Thymus (tissue), 11 donors: ENCODE measurements at regions not wholly inside any gene's neighbourhood (a gene's known extent, or its start where the extent isn't known, plus 50 kb on each side); places are given as distances from the start of the nearest gene placed in this dataset.

Source experiments
- DNase-seq, 9 donors: peaks; one replicate each; pipeline ENCODE4 v3.0.0-alpha.2; 2013; ENCODE audit warnings: low spot score in 9 of 9, low read depth in 6 of 9, missing footprints in 1 of 9
- H3K27ac ChIP-seq, 2 donors: one replicate each; pipeline ENCODE4 v1.5.1; 2013; ENCODE audit warnings: control low read depth in 1 of 2, low read depth in 1 of 2, low read length in 1 of 2, mild to moderate bottlenecking in 1 of 2, moderate library complexity in 1 of 2
- H3K27me3 ChIP-seq, 2 donors: one replicate each; pipeline ENCODE4 v1.5.1; 2013; ENCODE audit warnings: low read length in 1 of 2; ENCODE audit not compliant: control insufficient read depth in 2 of 2, insufficient read depth in 1 of 2
- H3K36me3 ChIP-seq, 2 donors: one replicate each; pipeline ENCODE4 v1.5.1; 2013; ENCODE audit warnings: low read length in 1 of 2, mild to moderate bottlenecking in 1 of 2, moderate library complexity in 1 of 2; ENCODE audit not compliant: control insufficient read depth in 2 of 2, insufficient read depth in 2 of 2
- H3K4me1 ChIP-seq, 2 donors: one replicate each; pipeline ENCODE4 v1.5.1; 2013; ENCODE audit warnings: low read length in 2 of 2; ENCODE audit not compliant: control insufficient read depth in 2 of 2, insufficient read depth in 2 of 2
- H3K4me3 ChIP-seq, 2 donors: one replicate each; pipeline ENCODE4 v1.5.1; 2013; ENCODE audit warnings: low read length in 2 of 2, control low read depth in 1 of 2, mild to moderate bottlenecking in 1 of 2
- H3K9me3 ChIP-seq, 2 donors: one replicate each; pipeline ENCODE4 v1.5.1; 2013; ENCODE audit warnings: low read length in 1 of 2, mild to moderate bottlenecking in 1 of 2; ENCODE audit not compliant: control insufficient read depth in 2 of 2, insufficient read depth in 1 of 2
- WGBS: extraction: QIAGEN DNeasy Blood & Tissue Kit; methylation state at CpG from one replicate; pipeline ENCODE4 v1.1.7; 2013; 5-methylcytosine and 5-hydroxymethylcytosine counted together
- donor health status: healthy.

DNA sequence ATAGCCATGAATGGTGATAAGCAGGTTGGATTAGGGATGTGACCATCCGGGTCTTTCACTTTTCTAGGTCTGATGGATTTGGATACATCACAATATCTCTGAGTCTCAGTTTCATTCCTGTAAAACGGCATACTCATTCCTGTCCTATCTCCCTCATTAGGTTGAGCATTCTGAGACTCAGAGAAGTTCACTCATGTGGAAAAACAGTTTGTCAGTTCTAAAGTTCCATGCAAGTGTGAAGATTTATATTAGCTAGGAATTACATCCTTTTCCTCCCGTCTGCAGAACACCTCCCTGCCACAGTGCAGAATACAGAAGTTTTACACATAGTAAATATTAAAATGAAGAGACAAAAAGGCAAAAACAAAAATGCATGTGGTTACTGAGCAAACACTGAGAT lies 94.2 kb upstream of the SLC25A13 start:
- H3K36me3 ChIP-seq: no peaks in the 10 kb centered on the region
- H3K27ac ChIP-seq: no peak overlapping the region
- no peaks in the 10 kb centered on the region for H3K27me3 ChIP-seq
- 84% methylated on average over 3 of the region's 3 CpGs for WGBS
- DNase-seq: no peak
- H3K9me3 ChIP-seq: no peaks in the 10 kb centered on the region
- no peak overlapping the region for H3K4me3 ChIP-seq
- no peaks in the 10 kb centered on the region for H3K4me1 ChIP-seq

DNA sequence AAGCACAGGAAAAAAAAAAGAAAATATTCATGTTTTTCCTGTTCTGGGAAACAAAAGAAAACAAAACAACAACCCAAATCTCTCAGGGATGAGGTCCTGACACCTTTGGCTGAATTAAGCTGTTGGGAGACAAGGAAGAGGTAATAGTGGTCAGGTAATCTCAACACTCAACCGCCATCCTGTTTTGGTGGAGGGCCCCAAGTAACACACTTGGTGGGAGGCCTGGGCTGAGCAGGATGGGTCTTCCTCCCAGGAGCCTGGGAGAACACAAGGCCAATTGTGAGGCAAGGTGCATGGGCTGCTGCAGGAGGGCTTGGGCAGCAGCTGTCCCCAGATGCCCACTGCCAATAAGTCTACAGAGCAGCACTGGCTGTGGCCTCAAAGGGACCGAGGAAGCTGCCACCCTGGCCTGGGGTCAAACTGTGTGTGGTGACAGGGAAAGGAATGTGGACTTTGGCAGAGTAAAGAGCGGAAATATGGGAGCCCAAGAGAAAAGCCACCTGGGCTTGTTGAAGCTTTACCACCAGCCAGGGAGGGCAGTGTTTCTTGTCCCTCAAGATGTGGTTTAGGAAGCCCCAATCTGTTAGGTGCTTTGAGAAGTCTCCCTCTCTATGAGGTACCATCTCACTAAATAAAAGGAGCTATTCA lies 93.5 kb upstream of the SLC25A13 start:
- Histone ChIP-seq H3K4me1 (no peaks in the 10 kb centered on the region), H3K9me3 (no peaks in the 10 kb centered on the region), H3K36me3 (no peaks in the 10 kb centered on the region), H3K27ac (no peak overlapping the region), H3K4me3 (no peak overlapping the region), H3K27me3 (no peaks in the 10 kb centered on the region)
- WGBS: 93% methylated on average over 3 of the region's 3 CpGs
- DNase-seq: no peak

DNA sequence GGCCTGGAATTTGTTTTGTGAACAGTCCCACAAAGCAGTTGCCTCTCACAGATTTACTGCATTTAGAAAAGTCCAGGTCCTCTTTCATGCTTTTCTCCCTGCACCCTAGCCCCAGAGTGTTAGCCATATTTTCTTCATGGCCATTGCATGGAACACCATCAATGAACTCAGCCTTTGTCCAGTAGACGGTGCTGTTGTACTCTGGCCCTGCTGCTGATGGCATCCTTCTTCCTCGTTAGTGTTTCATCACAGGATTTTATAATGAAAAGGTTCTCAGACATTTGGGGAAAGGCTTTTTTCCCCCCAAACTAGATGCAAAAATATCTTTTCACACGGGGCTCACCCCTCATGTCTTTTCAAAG lies 93.0 kb upstream of the SLC25A13 start:
- H3K36me3 ChIP-seq: no peaks in the 10 kb centered on the region
- peak in 5 of 9 donors; percentile 11 to 59 (median 18) for DNase-seq
- 18% methylated on average over 3 of the region's 3 CpGs for WGBS
- no peak overlapping the region for H3K27ac ChIP-seq
- no peaks in the 10 kb centered on the region for H3K9me3 ChIP-seq
- H3K4me1 ChIP-seq: no peaks in the 10 kb centered on the region
- H3K27me3 ChIP-seq: no peaks in the 10 kb centered on the region
- no peak overlapping the region for H3K4me3 ChIP-seq

DNA sequence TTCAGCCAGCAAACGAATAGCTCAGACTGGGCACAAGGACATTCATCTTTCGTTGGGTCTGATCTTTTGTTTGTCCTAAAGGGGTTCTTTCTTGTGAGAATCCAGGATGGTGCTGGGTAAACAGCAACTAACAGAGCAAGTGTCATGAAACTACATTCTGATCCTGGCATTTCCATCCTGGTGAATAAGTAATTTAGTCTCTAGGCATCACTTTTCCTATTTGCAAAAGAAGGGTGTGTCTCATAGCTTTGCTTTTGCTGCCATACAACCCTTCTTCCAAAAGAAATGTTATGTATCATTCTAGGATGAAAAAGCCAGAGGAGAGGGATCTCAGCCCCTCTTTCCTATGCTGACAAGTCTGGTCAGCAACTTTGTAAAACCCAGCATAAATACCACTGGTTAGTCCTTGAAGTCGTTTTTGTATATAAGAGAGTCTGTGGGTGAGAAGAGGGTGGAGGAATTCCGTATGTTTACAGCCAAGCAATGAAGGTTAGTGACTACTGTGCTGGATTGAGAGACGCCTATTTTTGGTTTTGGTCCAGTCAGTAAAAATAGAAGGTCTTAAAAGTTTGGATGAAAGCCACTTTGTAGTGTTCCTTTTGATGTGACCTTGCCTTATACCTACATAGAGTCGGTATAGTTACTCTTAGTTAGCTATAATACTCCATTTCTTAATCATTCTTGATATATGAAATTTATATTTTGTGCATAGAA lies 88.4 kb upstream of the SLC25A13 start:
- no peak overlapping the region for H3K4me3 ChIP-seq
- DNase-seq: no peak
- no peaks in the 10 kb centered on the region for H3K27me3 ChIP-seq
- 86% methylated on average over 6 of the region's 6 CpGs for WGBS
- H3K36me3 ChIP-seq: no peaks in the 10 kb centered on the region
- no peak overlapping the region for H3K27ac ChIP-seq
- H3K4me1 ChIP-seq: no peaks in the 10 kb centered on the region
- no peaks in the 10 kb centered on the region for H3K9me3 ChIP-seq

DNA sequence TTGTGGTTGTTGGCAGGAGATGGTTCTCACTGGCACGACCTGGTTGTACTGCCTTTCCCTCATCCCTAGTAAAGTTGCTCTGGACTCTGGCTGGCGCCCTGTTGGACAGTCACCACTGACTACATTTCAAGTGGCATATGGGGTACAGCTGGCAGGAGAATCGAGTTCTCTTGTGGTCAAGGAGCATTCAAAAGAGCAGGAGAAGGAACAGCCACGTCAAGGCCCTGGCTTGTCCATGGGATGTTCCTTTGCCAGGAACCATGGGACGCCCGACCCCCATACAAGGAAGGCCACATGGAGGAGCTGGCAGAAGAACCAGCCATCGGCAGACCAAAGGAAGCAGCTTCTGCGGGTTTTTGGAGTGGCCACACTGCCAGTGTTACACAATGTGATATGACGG lies 87.0 kb upstream of the SLC25A13 start:
- Histone ChIP-seq H3K9me3 (no peaks in the 10 kb centered on the region), H3K4me3 (no peak overlapping the region), H3K36me3 (no peaks in the 10 kb centered on the region), H3K4me1 (no peaks in the 10 kb centered on the region), H3K27ac (no peak overlapping the region), H3K27me3 (no peaks in the 10 kb centered on the region)
- no peak for DNase-seq
- 94% methylated on average over 9 of the region's 9 CpGs for WGBS

DNA sequence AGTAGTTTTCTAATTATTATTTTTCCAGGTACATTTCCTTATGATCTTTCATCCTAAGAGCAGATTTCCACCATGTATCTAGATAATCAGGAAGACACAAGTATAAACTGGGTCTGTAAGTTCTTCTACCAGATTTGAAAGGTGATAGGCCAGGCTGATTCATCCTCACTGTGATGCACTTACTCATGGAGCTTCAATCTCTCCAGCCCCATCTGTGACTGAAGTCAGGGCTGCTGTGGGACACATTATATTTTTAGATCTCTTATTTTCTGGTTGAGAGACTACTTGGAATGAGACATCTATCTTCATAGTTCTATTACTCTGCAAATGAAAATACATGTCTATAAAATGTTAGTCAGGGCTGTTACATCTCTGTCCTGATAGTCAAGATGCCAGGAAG lies 85.5 kb upstream of the SLC25A13 start:
- no peak for DNase-seq
- H3K36me3 ChIP-seq: no peaks in the 10 kb centered on the region
- no peaks in the 10 kb centered on the region for H3K9me3 ChIP-seq
- no peaks in the 10 kb centered on the region for H3K27me3 ChIP-seq
- no peak overlapping the region for H3K4me3 ChIP-seq
- no peaks in the 10 kb centered on the region for H3K4me1 ChIP-seq
- no peak overlapping the region for H3K27ac ChIP-seq

DNA sequence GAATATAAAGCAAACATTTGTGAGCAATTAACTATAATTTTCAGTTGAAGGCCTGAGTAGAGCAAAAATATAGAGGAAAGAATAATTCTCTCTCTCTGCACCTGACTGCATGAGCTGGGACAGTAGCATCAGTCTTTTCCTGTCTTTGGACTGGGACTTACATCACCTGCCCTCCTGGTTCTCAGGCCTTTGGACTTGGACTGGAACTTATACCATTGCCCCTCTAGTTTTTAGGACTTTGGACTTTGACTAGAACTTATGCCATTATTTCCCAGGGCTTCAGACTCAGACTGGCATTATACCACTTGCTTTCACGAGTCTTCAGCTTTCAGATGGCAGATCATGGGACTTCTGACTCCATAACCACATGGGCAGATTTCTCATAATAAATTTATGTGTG lies 81.0 kb upstream of the SLC25A13 start:
- Histone ChIP-seq H3K27me3 (no peaks in the 10 kb centered on the region), H3K9me3 (no peaks in the 10 kb centered on the region), H3K4me1 (no peaks in the 10 kb centered on the region), H3K4me3 (no peak overlapping the region), H3K27ac (no peak overlapping the region), H3K36me3 (no peaks in the 10 kb centered on the region)
- no peak for DNase-seq
- WGBS: 95% methylated on average over 1 of the region's 1 CpG

DNA sequence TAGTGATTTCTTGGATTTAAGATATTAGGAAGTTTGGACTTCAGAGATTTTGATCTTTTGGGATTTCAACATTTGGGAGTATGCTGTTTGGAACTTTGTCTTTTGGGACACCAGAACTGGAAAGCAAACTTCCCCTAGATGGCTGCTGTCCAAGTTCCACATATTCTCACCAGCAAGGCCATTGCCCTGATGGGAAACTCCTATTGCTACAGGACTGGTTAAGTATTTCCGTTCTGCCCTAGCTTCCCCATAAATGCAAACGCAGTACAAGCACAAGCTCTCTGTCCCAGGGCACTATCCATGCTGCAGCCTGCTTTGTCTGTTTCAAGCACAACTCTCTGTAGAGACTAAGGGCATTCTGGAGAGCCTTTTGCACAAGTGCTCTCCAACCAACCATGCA lies 79.3 kb upstream of the SLC25A13 start:
- Histone ChIP-seq H3K4me3 (no peak overlapping the region), H3K27ac (no peak overlapping the region), H3K36me3 (no peaks in the 10 kb centered on the region), H3K9me3 (peaks cover 0 to 4% of the 10 kb centered on the region in 2 donors), H3K4me1 (no peaks in the 10 kb centered on the region), H3K27me3 (no peaks in the 10 kb centered on the region)
- DNase-seq: no peak
- WGBS: 52% methylated on average over 2 of the region's 2 CpGs

DNA sequence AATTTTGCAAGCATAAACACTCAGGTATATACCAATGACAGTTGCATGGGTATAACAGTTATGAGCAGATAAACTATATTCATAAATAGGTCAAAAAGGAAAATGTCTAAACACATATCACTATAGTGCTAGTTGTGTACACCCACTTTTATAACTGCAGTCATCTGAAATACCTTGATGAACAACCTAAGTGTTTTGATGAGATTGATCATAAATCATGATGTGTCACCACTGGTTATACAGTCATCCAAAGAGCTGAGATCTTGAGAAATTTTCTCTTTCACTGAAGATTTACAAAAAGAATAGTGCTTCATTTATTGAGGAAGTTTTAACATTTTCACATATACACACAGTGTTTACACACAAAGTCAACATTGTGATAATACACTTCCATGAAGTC lies 78.6 kb upstream of the SLC25A13 start:
- no peaks in the 10 kb centered on the region for H3K4me1 ChIP-seq
- H3K27ac ChIP-seq: no peak overlapping the region
- no peaks in the 10 kb centered on the region for H3K27me3 ChIP-seq
- H3K4me3 ChIP-seq: no peak overlapping the region
- no peaks in the 10 kb centered on the region for H3K36me3 ChIP-seq
- peaks cover 0 to 4% of the 10 kb centered on the region in 2 donors for H3K9me3 ChIP-seq
- no peak for DNase-seq
